M059J (cell line): ENCODE measurements at regions not wholly inside any gene's neighbourhood (a gene's known extent, or its start where the extent isn't known, plus 50 kb on each side); places are given as distances from the start of the nearest gene placed in this dataset.

Experiments
- DNase-seq: peaks from one replicate; pipeline ENCODE4 v3.0.0-alpha.2; 2012; ENCODE audit warnings: low read depth

DNA sequence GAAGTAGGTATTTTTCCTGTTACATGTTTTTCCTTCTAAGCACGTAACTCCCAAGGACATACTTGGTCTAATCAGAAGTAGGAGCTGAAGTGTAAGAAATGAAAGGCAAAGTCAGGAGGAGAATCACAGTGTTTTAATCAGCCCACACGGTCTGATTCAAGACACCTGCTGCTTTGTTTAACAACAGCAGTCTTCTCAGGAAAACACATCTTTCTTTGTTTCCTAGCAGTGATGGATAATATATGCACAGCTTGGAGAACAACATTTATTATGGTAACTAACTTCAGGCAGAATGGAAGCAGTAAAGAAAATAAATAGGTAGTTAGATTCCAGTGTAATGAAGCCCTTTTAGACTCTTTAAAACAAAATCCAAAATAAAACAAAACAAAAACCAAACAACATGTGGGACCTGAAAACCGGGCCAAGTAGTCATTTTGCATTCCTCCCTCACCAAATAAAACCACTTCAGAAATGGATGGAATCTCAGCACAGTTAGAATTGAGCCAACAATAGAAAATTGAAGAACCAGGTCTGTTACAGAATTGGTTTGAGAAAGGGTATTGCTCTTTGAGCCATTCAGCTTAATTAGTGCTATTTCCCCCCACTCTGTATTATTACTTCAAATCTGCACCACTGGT lies 61.1 kb upstream of the UGP2 start:
- no peak for DNase-seq

DNA sequence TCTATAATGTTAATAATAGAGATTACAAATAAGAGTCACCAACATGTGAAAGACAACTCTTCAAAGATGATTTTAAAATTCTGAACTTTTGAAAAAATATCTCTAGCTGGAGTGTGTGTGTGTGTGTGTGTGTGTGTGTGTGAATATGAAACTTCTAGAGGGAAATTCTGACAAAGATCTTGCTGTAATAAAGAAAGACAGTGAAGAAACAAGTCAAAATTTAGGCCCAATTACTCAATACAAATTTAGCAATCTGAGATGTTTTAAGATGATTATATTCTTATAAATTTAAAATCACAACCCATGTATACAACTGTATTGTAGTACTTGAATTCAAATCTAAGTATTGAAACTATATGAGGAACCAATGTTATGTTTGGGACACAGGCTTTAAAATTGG lies 57.2 kb upstream of the UGP2 start:
- no peak for DNase-seq

DNA sequence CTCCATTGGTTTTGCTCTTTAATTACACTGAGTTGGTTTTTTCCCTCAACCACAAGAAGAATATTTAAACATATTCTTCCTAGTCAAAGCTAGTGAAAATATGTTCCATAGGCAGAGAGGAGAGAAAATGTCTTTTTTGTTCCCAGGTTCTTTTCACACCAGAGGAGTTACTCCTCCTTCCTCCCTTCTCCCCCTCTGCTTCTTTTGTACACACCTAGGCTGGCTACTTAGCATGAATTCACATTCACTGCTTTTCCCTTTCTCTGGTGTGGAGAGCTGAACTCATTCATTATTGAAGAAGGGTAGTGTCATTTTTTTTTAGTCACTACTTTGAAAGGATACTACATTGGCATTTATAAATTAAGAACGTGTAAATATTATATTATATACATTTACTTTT lies 56.6 kb upstream of the UGP2 start:
- DNase-seq = no peak

DNA sequence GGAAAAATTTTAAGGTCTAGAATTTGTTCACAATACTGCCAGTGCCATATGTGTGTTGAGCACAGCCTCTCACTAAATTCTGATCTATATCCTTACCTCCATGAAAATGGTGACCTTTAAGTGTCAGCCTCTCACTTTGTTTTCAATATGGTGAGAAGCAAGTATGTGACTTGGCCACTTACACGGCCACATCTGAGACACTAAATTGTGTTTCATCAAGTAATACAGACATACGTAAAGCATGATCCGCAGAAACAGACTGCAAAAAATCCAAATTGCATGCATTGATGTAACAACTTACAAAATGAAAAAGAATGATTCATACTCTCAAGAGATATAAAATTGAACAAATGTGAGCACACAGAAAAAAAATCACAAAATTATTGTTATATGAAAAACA lies 55.2 kb upstream of the UGP2 start:
- no peak for DNase-seq

DNA sequence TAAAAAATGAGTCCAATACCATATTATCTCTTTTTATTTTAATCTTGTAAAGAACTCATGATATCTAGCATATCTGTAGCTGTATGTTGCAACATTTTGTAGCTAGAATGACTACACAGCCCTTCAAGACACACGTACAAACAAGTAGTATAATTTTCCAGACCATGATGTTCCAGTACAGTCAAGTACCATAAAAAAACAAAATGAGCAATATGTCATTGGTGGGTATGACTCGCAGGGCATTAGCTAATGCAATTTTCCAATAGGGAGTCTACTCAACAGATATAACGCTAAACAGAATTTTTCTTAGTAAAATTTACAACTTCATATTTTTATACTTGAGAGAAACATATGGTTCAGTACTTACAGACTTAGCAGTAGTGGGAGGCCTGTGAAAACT lies 53.6 kb upstream of the UGP2 start:
- DNase-seq = peak; percentile 12

DNA sequence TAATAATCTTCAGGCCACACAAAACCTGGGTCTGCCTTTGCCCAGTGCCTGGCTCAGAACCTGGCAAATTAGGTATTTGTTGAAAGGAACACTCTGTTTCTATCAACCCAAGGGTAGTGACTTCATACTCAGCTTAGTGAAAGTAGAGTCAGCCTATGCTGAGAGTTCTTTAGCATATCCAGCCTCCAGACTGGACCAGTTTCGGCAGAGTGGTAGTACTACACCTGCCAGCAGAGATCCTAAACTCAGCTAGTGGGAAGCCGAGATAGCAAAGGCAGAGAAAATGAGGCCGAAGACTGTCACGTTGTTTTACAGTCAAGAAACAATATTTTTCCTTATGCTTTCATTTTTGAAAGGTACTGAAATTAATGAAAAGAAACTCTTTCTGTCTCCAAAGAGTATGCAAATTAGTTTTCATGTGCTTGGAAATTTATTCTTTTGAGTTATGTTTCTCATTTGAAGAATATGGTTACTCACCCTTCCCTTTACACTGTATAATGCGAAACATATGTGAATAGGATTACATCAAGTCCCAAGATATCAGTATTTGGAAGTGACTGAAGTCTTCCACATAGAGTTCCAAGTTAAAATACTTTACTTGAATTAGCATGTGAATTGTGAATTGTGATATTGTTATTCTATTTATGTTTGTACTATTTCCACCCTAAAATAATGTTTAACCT lies 52.2 kb upstream of the UGP2 start:
- no peak for DNase-seq

DNA sequence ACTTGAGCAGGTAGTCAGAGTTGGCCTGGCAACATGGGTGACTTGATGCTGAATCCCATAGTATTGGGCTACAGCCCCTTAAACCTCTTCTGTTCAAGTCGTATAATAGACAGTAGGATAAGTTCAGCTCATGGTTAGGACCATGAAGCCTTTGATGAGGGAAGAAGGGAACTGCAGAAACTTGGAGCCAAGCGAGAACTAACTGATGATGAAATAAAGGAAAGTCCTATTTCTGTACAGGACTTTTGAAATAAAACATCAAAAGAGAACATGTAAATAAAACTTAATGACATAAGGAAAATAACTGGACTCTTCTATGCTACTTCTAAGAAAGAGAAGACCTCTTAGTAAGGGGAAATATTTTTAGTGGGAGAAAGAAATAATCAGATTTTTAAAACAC lies 51.2 kb upstream of the UGP2 start:
- no peak for DNase-seq

DNA sequence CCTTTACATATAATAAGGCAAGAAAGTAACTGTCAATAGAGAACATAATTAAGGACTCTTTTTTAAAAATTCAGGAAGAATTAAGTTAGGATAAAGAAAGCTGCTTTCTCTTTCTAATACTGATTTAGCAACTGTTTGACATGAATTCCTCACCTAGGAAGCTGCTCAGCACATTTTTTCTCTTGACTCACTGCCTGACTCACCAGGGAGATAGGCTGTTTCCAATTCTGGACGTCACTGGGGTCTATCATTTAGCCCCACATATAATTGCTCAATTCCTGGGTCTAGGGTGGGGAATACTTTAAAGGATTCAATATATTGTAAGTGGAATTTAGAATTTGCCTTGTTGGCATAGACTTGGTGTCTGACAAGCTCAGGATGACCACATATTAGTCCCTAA lies 50.8 kb upstream of the UGP2 start:
- DNase-seq = peak; percentile 77

DNA sequence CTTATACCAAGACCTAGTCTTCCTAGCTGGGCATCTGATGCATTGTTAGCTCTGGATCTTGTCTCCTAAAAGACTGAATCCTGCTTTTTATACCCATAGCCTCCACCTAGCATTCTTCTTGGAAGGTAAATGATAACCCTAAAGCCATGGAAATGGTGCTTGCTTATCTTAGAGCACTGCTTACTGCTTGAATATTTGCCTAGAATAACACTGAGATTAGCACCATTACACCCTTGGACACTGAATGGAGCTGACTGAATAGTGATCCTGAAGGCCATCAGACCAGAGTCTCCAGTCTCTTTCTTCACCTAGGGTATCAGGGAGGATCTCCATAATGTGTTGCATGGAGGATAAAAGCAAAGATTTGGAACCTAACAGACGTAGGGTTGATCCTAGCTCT lies 50.3 kb upstream of the UGP2 start:
- DNase-seq = peak; percentile 4
